ENCODE measurements at regions not wholly inside any gene's neighbourhood (a gene's known extent, or its start where the extent isn't known, plus 50 kb on each side); places are given as distances from the start of the nearest gene placed in this dataset.
"Not testable (repeated sequence)": the region's sequence is repeated elsewhere in the genome, so short reads cannot be mapped to it uniquely, and the experiment has no call there.

DNA sequence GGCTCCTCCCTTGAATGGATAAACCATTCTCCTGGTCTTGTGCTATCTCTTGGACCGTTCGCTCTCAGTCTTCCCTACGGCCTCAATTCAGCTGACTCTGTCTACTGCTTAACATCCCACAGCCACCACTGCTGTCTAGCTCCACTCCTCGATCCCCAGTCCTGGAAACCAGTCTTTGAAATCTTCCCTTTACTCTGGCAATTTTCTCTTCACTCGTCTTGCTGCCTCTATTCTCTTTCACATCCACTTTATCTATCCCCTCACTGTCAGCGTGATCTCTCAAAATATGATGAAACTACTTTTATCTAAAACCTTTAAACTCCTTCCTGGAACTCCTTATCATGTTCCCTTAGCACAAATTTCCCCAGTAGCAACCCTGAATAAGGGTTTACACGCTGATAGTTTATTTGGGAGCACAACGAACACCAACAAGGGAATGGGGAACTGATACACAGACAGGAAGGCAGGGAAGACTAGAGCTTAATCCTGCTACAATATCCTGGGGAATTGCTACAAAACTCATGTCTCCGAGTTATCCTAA lies 131.6 kb upstream of the SAMSN1 start:
- no peak for DNase-seq

DNA sequence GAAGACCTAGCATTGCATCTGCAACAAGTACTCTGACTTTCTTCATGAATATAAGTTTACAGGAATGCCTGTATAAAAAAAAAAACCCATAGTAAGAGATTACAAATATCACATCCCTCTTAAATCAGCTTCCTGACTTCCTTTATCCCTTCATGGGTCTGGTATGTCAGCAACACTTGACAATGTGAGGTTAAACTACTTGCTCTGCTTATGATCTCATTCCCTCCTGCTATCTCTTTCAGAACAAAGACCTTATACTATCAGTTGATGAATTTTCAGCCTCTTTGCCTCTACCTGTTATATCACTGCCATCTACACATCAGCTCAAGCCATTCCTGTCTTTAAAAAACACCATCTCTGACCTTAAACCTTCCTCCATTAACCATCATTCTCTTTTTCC lies 130.9 kb upstream of the SAMSN1 start:
- no peak for DNase-seq

DNA sequence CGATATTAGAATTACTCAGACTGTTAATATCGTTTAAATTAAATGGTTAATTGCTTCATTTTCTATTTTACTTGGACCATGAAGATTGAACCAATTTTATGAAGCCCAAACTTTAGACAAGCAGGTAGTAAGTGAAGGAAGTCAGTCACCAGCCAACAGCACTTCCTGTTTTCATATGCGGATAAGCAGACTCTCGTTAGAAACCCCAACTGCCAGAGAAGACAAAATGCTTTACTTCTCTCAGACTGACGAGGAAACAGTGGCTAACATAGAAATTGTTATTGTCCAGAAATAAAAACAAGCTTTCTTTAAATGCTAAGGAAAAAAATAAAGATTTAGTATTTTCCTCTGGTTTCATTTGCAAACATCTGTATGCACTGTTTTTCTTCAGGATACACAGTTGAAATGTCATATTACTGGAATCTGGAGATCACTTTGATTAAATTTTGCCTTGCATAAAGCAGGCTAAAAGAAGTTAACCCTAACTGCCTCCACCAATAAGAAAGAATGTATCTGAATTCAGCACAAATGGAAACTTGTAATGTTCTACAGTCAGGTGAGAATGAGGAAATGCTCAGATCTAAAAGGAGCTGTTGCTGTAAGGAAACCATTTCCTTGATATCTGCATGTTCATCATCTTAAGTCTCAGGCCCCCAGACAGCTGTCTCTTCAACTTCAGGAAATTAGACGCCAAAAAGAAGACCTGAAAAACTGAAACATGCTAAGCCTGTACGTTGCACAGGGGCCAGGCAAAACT lies 129.8 kb upstream of the SAMSN1 start:
- DNase-seq: no peak

DNA sequence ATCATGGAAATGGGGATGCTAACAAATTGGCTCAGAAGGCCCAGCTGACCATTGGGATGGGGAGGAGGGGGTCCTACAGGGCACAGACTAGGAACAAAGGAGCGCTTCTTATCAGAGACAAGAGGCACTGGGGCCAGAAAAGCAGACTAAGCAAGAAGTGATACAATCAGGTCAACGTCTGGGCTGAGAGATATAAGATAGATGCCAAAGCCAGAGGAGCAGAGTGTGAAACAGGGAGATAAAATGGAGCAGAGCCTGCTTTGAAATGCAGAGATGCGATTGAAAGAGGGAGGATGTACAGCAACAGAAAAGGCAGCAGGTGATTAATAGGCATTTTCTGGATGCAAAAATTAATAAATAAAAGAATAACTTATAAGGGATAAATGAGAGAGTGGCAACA lies 127.5 kb upstream of the SAMSN1 start:
- no peak for DNase-seq

DNA sequence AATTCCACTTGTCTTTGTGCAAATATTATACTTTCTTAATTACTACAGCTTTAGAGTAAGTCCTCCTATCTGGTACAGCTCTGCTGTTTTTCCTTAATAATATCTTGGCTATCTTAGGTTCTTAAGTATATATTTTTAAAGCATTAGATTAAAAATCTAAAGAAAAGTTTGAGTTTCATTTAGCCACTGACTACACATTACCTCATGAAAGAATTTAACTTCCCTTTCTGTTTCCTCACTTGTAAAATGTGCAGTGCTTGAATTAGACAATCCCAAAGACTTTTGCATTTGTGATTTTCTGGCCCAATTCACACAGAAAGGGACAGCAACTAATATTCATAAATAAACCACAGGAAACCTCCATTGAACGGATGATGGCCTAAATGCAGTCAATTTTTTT lies 126.4 kb upstream of the SAMSN1 start:
- no peak for DNase-seq

DNA sequence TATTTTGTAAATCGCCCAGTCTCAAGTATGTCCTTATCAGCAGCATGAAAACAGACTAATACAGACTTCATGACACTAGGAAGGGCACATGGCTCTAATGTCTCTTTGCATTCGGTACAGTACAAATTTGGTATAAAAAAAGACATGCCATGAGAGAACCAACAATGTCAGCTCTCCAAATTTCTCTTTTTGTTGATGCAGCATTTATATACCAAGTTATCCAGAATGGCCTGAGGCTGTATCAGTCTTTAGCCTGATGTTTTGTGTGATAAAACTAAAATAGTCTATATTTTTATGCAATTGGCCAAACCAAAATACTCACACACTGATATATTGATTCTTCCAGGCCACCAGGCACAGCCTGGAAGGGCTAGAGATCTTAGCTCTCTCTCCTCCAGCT lies 124.3 kb upstream of the SAMSN1 start:
- no peak for DNase-seq

DNA sequence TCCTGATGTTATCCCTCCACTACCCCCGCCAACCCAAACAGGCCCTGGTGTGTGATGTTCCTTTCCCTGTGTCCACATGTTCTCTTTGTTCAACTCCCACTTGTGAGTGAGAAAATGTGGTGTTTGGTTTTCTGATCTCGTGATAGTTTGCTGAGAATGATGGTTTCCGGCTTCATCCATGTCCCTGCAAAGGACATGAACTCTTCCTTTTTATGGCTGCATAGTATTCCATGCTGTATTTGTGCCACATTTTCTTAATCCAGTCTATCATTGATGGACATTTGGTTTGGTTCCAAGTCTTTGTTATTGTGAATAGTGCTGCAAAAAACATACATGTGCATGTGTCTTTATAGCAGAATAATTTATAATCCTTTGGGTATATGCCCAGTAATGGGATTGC lies 123.0 kb upstream of the SAMSN1 start:
- DNase-seq: not testable (repeated sequence)

DNA sequence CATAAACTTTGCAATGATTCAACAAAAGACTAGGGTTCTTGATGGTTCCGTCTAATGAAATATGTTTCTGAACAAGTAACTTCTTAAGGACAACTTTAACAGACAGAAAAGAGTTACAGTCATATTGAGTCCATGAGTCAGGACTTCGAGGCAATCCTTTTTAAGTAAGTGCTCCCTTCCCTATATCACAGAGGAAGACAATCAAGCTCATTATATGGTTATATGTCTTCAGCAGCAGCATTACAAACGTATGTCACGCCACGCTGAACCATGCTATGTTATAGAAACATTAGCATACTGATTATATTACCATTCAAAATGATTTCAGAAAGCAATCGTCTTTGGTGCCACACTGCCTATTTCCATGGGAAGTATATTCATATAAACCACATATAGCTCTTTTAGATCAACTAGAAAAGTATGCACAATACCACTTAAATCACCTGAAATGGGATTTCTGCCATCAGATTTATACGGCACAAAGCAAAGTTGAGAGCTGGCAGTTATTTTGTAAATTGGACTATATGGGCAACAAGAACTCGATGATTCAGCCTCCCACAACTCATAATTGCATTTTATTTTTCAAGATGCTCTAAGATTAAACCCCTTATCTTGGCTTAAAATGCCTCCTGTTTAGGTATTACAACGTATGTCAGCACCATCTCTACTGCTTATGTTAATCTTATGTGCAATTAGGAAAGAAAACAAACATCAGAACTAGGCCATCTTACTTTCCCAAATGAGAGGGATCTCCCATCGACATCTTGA lies 111.3 kb upstream of the SAMSN1 start:
- no peak for DNase-seq

DNA sequence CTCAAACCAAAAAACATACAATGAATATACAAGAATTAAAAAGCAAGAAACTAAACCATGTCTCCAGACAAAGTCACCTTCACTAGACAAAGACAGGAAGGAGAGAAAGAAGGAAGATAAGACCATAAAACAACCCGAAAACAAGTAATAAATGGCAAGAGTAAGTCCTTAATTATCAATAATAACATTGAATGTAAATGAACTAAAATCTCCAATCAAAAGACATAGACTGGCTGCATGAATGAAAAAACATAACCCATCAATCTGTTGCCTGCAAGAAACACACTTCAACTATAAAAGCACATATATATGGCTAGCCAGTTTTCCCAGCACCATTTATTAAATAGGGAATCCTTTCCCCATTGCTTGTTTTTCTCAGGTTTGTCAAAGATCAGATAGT lies 100.8 kb upstream of the SAMSN1 start:
- DNase-seq: no peak

DNA sequence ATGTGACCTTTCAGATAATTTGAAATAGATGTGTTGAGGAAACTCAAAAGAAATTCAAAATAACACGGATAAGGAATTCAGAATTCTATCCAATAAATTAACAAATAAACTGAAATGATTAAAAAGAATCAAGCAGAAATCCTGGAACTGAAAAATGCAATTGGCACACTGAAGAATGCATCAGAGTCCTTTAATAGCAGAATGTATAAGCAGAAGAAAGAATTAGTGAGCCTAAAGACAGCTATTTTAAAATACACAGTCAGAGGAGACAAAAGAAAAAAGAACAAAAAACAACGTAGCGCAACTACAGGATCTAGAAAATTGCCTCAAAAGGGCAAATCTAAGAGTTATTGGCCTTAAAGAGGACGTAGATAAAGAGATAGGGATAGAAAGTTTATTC lies 99.6 kb upstream of the SAMSN1 start:
- DNase-seq: no peak

DNA sequence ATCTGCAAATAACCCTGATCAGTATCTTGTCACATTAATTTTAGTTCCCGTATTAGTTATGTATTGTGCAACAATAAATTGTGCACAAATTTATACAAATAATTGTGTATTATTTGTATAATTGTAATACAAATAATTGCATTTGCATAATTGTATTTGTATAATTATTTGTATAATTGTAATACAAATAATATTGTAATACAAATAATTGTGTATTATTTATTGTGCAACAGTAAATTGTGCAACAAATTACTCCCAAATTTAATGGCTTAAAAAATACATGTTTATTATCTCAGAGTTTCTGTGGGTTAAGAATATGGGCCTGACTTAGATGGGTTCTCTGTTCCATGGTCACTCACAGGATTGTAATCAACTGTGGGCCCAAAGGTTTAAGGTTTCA lies 86.2 kb upstream of the SAMSN1 start:
- no peak for DNase-seq

DNA sequence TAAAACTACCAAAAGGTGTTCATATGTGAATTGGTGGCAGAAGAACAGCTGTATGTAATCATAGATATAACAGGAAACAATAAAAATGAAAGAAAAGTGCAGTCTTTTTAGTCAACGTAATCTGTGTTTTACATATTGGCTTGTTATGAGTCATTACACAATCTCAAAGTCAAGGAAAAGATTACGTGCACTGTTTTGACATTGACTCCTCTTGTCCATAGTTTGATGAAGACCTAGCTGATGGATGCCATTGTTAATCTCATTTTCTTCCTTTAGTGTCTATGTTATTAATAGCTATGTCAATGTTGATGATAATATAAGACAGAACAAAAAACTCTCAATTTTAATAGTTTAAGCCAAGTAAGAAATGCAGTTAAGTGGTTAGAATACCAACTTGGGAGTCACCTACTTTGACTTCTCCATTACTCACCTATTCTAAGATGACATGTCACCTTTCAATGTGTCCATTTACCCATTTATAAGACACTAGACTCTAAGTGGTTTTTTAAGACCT lies 84.5 kb upstream of the SAMSN1 start:
- no peak for DNase-seq

DNA sequence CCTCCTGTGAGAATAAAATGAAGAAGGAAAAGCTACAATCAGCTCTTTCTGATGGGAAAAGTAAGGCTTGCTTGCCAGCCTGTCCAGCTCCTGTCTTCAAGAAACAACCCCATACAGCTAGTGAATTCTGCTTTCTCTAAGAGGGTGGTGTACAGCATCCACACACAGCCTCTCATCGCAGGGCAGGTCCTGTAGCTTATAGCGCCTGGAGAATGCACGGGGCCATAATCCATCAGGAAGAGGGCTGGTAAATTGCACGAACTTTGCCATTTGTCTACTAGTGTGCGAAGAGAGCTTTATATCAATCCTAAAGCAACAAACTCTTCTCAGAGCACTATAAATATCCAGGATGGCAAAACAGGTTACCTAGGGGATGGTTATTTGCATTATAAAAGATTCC lies 83.3 kb upstream of the SAMSN1 start:
- no peak for DNase-seq

DNA sequence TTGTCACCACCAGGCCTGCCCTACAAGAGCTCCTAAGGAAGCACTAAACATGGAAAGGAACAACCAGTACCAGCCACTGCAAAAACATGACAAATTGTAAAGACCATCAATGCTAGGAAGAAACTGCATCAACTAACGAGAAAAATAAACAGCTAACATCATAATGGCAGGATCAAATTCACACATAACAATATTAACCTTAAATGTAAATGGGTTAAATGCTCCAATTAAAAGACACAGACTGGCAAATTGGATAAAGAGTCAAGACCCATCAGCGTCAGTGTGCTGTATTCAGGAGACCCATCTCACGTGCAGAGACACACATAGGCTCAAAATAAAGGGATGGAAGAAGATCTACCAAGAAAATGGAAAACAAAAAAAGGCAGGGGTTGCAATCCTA lies 77.0 kb upstream of the SAMSN1 start:
- not testable (repeated sequence) for DNase-seq

DNA sequence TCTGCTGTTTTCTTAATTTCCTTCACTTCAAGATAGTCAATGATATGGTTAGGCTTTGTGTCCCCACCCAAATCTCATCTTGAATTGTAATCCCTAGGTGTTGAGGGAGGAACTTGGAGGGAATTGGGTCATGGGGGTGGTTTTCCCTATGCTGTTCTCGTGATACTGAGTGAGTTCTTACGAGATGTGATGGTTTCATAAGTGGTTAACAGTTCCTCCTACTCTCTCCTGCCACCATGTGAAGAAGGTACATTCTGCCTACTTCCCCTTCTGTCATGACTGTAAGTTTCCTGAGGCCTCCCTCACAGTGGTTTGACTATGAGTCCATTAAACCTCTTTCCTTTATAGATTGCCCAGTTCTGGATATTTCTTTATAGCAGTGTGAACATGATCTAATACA lies 74.0 kb upstream of the SAMSN1 start:
- no peak for DNase-seq

DNA sequence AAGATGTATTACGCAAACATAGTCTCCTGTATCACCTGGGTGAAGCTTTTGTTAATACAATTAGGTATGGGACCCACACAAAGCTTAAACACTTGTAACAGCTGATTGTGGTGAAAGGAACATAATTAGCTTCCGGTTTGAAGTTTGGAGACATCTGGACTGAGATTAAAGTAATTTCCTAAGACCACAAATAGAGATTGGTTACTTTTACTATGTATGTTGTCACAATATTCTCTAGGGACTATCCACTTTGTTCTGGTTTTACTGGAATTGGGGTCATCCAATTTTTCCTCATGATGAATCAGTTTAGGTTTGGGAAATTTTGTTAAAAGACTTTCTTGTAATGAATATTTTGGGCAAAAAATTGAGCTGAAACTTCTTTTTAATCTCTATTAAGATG lies 71.8 kb upstream of the SAMSN1 start:
- DNase-seq: no peak

DNA sequence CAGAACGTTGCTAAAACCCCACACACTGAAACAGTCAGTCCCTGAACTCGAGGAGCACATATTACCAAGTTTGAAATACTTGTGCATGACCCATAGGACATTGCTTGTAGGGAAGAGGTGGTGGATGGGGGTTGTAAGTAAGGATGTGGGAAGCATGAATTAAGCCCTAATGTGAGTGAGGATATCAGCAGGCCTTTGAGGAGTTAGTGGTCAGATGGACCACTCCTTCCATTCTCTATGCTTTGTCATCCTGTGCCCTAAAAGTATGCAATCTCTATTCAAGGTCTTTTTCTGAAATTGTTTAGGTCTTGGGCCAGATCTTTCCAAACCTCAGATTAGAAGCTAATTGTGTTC lies 70.9 kb upstream of the SAMSN1 start:
- no peak for DNase-seq

DNA sequence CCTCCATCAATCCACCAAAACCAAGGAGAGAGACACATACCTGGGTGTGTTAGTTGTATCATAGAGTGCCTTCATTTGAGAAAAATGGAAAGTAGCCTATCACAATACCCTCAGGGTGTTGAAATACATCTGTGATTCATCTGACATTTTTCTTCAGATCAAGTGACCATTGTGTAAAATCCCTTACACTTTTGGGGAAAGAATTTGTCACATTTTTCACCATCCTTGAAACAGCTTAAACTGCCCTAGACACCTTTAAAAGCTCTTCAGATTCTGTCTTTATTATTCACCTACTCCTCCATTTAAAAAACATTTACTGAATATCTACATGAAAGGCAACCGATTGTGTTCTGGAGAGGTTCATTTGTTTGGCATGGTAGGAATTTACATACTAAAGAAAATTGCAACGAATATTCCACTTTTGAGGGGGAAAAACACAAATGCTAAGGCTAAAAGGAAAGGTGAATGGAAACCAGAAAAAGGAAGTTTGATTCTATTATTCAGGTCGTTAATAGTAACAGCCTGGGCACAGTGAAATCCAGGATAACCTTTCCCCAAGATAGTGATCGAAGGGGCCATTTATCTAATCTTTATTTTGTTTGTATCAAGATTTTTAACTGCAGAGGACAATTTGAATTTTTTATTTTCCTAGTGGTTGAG lies 70.4 kb upstream of the SAMSN1 start:
- no peak for DNase-seq

DNA sequence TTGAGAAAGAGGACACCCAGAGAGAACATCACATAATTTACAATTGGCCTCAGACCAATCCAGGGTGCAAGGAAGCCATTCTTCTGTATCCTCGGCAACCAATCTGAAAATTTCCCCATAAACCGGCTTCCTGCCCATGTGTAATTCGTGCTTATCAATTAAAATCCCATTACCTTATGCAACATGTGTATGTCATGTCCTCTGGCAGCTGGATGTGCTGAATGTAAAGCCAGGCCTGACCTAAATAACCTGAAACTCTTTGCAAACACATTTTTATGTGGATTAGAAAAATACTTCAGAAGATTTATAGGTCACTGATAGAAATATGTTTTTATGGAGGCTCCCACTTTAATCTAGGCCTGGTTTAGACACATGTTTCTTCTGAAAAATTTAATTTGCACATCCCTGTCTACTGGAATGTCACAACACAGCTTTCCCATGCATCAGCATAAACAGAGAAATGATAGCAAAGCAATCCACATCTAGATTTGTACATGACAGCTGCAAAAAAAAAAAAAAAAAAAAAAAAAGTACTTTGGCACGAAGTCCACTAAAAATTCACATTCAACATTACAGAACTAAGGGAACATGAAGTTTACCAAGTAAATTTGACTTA lies 69.4 kb upstream of the SAMSN1 start:
- no peak for DNase-seq

DNA sequence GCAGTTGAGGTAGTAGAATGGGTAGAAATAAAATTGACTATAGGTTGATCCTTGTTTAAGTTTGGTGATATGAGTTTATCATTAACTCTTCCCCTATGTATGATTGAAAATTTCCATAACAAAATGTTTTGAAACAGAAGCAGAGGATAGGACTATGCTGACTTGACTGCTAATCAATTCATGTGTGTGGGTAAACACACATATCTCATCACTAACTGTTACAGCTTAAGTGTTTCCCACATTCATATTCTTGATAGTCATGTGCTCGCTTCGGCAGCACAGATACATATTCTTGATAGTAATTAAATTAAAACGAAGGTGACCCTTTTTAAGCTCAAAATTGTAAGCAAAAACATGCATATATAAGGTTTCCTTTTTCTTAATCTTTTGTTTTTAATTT lies 68.2 kb upstream of the SAMSN1 start:
- DNase-seq: no peak

DNA sequence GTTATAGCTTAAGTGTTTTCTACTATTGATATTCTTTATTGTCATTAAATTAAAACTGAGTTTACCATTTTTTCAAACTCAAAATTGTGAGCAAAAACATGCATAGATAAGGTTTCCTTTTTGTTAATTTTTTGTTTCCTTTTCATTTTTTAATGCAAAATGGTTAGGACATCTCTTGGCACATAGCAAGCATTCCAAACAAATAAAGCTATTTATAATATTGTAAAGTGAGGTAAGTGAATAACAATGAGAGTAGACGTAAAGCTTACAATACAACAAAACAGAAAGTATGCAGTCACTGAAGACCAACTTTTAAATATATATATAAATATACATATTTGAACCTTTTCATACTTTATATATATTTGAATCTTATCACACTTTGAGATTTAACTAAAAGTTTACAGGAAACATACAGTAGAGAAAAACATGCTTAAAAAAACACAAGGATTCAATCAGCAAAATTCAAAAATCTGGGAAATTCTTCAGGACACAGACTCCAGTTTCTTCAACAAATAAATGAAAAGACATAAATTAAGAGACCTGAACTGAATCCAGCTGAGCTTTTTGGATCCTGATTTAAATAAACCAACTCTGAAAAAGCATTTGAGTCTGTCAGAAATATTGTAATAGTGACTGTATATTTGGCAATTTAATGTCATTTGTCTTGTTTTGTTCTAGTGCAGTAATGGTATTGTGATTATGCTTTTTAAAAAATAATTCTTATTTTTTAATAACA lies 67.5 kb upstream of the SAMSN1 start:
- no peak for DNase-seq

DNA sequence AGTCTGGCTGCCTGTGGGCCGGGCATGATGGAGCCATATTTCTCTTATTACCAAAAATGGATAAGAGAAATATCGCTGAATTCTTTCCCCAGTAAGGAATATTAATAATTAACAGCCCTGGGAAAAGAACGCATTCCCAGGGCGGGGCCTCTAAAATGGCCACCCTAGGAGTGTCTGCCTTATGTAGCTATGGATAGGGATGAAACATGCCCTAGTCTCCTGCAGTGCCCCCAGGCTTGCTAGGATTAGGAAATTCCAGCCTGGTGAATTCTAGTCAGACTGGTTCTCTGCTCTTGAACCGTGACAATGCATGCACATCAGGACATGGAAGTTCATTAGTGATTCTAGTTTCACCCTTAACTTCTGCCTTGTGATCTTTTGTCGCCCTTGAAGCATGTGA lies 64.0 kb upstream of the SAMSN1 start:
- DNase-seq: not testable (repeated sequence)
